Testis (tissue), 2 donors: ENCODE measurements at regions not wholly inside any gene's neighbourhood (a gene's known extent, or its start where the extent isn't known, plus 50 kb on each side); places are given as distances from the start of the nearest gene placed in this dataset.

Experiments
- DNase-seq: peaks from one replicate; pipeline ENCODE4 v3.0.0-alpha.2; 2019
- H3K27ac ChIP-seq, 2 donors: fragments of 200-600 bp; sonication (generic); one replicate each; pipeline ENCODE4 v1.5.1; 2019
- H3K27me3 ChIP-seq: fragments of 200-600 bp; sonication (generic); one replicate; pipeline ENCODE4 v1.5.1; 2019
- H3K36me3 ChIP-seq: fragments of 200-600 bp; sonication (generic); one replicate; pipeline ENCODE4 v1.5.1; 2017; ENCODE audit warnings: low read depth; ENCODE audit errors: missing control alignments
- H3K4me1 ChIP-seq: fragments of 200-600 bp; sonication (generic); one replicate; pipeline ENCODE4 v1.5.1; 2019
- H3K4me3 ChIP-seq, 2 donors: fragments of 200-600 bp; sonication (generic); one replicate each; pipeline ENCODE4 v1.5.1; 2017 to 2019
- H3K9me3 ChIP-seq: fragments of 200-600 bp; sonication (generic); one replicate; pipeline ENCODE4 v1.5.1; 2017
- CTCF ChIP-seq, 3 experiments: fragments of 450-650 bp in 2 of 3; fragments of 200-600 bp in 1 of 3; sonication (generic) in 1 of 3; IDR thresholded peaks; one replicate each; pipeline ENCODE4 v1.5.1; 2016 to 2019; ENCODE audit warnings: antibody characterized with exemption in 3 of 3, mild to moderate bottlenecking in 2 of 3, moderate library complexity in 1 of 3
- POLR2A ChIP-seq: fragments of 450-650 bp; IDR thresholded peaks from one replicate; pipeline ENCODE4 v1.6.1; 2017; ENCODE audit warnings: antibody characterized with exemption, mild to moderate bottlenecking, moderate library complexity
- WGBS, 2 donors: methylation state at CpG; one replicate each; pipeline ENCODE4 v1.1.5; 2018; 5-methylcytosine and 5-hydroxymethylcytosine counted together
- intact Hi-C: fragments of 100-400 bp; cut with DNase I; formaldehyde crosslinking; loops from one replicate; pipeline ENCODE4 v1.15.1; 2023; ENCODE audit warnings: low total_unique reads

DNA sequence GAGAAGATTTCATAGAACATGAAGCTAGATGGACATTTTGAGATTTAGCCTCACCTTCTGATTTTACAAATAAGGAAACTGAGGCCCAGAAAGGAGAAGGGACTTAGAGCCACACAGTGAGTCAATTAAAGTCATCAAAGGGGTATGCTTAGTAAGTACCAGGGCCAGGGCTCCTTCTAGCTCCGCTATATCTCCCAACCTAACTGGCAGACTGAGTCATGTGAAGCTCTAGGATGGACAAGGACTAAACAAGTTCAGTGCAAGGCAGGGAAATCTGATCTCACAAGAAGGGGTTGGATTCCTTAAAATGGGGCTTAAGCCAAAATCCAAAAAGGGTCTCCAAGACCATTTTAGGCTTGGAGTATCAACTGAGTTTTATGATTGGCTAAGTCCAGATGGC lies 215.8 kb downstream of the PHLDA1 start:
- no peak overlapping the region for H3K4me3 ChIP-seq
- no peaks in the 10 kb centered on the region for H3K27me3 ChIP-seq
- no peak for DNase-seq
- H3K36me3 ChIP-seq = no peaks in the 10 kb centered on the region
- intact Hi-C loops = no loop called here
- 100% methylated on average over 1 of the region's 1 CpG for WGBS, 2 donors
- H3K27ac ChIP-seq = no peak overlapping the region
- H3K4me1 ChIP-seq = peaks cover 5% of the 10 kb centered on the region
- no peaks in the 10 kb centered on the region for H3K9me3 ChIP-seq
- TF ChIP-seq CTCF (IDR thresholded peaks at IDR 0.05) = no peak
- TF ChIP-seq POLR2A = no peak

- no peak for DNase-seq
- H3K36me3 ChIP-seq = no peaks in the 10 kb centered on the region
- WGBS, 2 donors = 43 to 51% methylated on average over 6 of the region's 6 CpGs
Observed at GRCh38 chr12:75814851-75815754, 216.5 kb downstream of the PHLDA1 start.

DNA sequence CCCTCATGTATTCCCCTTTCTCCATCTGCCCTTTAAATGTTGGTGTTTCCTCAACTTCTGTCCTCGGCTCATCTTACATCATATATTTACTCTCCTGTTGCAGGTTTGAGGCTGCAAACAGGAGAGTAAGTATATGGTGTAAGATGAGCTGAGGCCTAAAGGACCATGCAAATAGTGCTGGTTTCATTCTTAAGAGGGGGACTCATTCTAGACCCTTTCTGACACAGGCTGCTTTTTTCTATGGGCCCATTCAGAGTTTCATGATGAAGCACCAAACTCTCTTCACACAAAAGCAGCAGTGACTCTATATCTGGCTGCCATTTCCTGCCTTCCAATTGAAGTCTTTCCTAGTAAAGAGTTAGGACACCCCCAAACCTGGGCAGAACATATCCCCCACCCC lies 218.5 kb downstream of the PHLDA1 start:
- Histone ChIP-seq H3K9me3 (no peaks in the 10 kb centered on the region), H3K27me3 (no peaks in the 10 kb centered on the region), H3K36me3 (no peaks in the 10 kb centered on the region), H3K27ac (no peak overlapping the region), H3K4me1 (peaks cover 5% of the 10 kb centered on the region), H3K4me3 (no peak overlapping the region)
- no peak for DNase-seq
- no peak for TF ChIP-seq POLR2A
- no peak for TF ChIP-seq CTCF (IDR thresholded peaks at IDR 0.05)
- intact Hi-C loops = no loop called here
- WGBS, 2 donors = 79 to 86% methylated on average over 1 of the region's 1 CpG

More at GRCh38 chr12:75814851-75815754, 216.5 kb downstream of the PHLDA1 start:
- TF ChIP-seq POLR2A (no peak), CTCF (IDR thresholded peaks at IDR 0.05) (no peak)
- Histone ChIP-seq H3K4me1 (peaks cover 5% of the 10 kb centered on the region), H3K4me3 (no peak overlapping the region), H3K27ac (no peak overlapping the region), H3K9me3 (no peaks in the 10 kb centered on the region), H3K27me3 (no peaks in the 10 kb centered on the region)
- intact Hi-C loops = no loop called here

DNA sequence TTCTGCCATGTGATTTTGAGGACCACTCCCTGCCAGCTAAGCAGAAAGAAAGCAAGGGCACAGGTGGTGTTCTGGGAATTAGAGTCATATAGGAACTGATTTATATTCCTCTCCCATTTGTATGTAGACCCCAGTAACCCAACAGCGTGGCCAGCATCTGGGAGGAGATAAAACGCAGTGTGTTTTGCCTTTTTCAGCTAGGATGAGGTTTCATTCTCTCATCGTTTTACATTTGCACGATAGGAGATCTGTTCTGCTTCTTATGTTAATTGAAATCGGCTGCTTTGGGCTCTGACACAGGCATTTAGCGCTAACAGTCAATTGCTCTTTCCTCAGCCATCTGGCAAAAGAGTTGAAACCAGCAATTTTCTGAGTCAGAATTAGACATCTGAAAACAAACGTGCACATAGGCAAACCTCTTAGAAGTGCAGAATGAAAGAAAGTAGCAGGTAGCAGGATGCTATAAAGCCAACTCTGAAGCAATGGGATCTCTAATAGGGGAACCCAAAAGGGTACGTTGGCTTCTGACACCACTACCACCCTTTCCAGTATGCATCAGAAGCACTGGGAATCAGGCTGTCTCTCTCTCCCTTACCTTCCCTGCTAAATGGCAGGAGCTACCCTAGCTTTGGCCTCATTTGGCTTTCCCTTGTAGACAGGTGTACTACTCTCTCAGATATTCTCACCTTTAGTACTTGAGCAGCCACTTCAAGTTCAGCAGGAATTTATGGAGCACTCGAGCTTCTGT lies 219.1 kb downstream of the PHLDA1 start:
- Histone ChIP-seq H3K4me3 (no peak overlapping the region), H3K36me3 (no peaks in the 10 kb centered on the region), H3K4me1 (peaks cover 5% of the 10 kb centered on the region), H3K9me3 (no peaks in the 10 kb centered on the region), H3K27me3 (no peaks in the 10 kb centered on the region), H3K27ac (no peak overlapping the region)
- TF ChIP-seq CTCF (IDR thresholded peaks at IDR 0.05) (no peak), POLR2A (no peak)
- intact Hi-C loops = no loop called here
- WGBS, 2 donors = 38 to 57% methylated on average over 9 of the region's 9 CpGs
- no peak for DNase-seq
